Stimulated activated CD4-positive, alpha-beta T cell treated with anti-CD3 and anti-CD28 coated beads, Interleukin-4, amount 100 ng/mL, for 48 hours (primary cell): ENCODE measurements at regions not wholly inside any gene's neighbourhood (a gene's known extent, or its start where the extent isn't known, plus 50 kb on each side); places are given as distances from the start of the nearest gene placed in this dataset.

Experiments
- DNase-seq, 2 donors: peaks; one replicate each; pipeline ENCODE4 v3.0.0-alpha.2; 2020; ENCODE audit warnings: low read depth in 2 of 2

GRCh38 chr13:99663185-99663825 is 162.0 kb downstream of the TM9SF2 start:
- DNase-seq, result no peak

- no peak for DNase-seq
These were observed 161.4 kb downstream of the TM9SF2 start for GRCh38 chr13:99662678-99663077.

GRCh38 chr13:99661791-99662190 is 160.5 kb downstream of the TM9SF2 start:
- DNase-seq, result no peak

GRCh38 chr13:99659866-99660554 is 158.7 kb downstream of the TM9SF2 start:
- DNase-seq, result no peak

GRCh38 chr13:99659226-99659625 is 158.0 kb downstream of the TM9SF2 start:
- no peak for DNase-seq

- DNase-seq, result peak; percentile 12 to 32
These were observed 157.2 kb downstream of the TM9SF2 start for GRCh38 chr13:99658261-99658991.

- peak; percentile 3 to 4 for DNase-seq
These were observed 156.6 kb downstream of the TM9SF2 start for GRCh38 chr13:99657848-99658260.

- DNase-seq, result no peak
These were observed 155.6 kb downstream of the TM9SF2 start for GRCh38 chr13:99656844-99657381.

- DNase-seq, result peak; percentile 76 to 82
These were observed 154.9 kb downstream of the TM9SF2 start for GRCh38 chr13:99656092-99656745.

GRCh38 chr13:99655351-99656091 is 154.2 kb downstream of the TM9SF2 start:
- peak; percentile 26 to 34 for DNase-seq

- DNase-seq, result no peak
These were observed 152.8 kb downstream of the TM9SF2 start for GRCh38 chr13:99654076-99654475.

- no peak for DNase-seq
These were observed 152.3 kb downstream of the TM9SF2 start for GRCh38 chr13:99653526-99653925.

GRCh38 chr13:99652901-99653300 is 151.6 kb downstream of the TM9SF2 start:
- no peak for DNase-seq

- no peak for DNase-seq
These were observed 150.9 kb downstream of the TM9SF2 start for GRCh38 chr13:99652141-99652540.

- DNase-seq, result no peak
These were observed 149.7 kb downstream of the TM9SF2 start for GRCh38 chr13:99651016-99651415.

- DNase-seq, result no peak
These were observed 149.1 kb downstream of the TM9SF2 start for GRCh38 chr13:99650410-99650809.

- DNase-seq, result no peak
These were observed 147.7 kb downstream of the TM9SF2 start for GRCh38 chr13:99648927-99649326.

- no peak for DNase-seq
These were observed 146.9 kb downstream of the TM9SF2 start for GRCh38 chr13:99648066-99648665.

- DNase-seq, result no peak
These were observed 146.3 kb downstream of the TM9SF2 start for GRCh38 chr13:99647596-99647985.

GRCh38 chr13:99646866-99647595 is 145.8 kb downstream of the TM9SF2 start:
- no peak for DNase-seq
